Fibroblast of skin of back (primary cell): ENCODE measurements at regions not wholly inside any gene's neighbourhood (a gene's known extent, or its start where the extent isn't known, plus 50 kb on each side); places are given as distances from the start of the nearest gene placed in this dataset.
A peak's percentile ranks its signal among the peaks of the same experiment; 100 is the strongest.

Experiments used
- DNase-seq: peaks from one replicate; pipeline ENCODE4 v3.0.0-alpha.2; 2013

GRCh38 chr7:11895337-11895736 lies 63.3 kb upstream of the THSD7A start:
- no peak for DNase-seq

DNA sequence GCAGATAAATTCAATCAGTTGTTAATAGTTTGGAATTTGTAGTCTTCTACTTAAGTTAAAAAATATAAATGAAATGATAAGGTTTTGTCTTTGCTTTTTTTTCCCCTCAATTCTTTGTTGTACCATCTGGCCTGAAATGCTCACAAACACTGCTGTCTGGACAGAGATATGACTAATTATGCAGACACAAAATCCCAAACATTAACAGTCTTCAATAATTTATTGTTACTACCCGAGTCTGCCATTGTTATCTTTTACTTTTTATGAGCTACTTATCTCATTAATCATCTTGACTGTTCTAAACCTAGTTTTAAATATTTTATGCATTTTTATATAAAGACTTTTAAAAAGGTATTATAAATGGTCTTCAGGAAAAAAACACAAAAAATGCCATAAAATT lies 64.7 kb upstream of the THSD7A start:
- DNase-seq: no peak

- no peak for DNase-seq
These were observed 67.2 kb upstream of the THSD7A start for GRCh38 chr7:11899247-11899646.

DNA sequence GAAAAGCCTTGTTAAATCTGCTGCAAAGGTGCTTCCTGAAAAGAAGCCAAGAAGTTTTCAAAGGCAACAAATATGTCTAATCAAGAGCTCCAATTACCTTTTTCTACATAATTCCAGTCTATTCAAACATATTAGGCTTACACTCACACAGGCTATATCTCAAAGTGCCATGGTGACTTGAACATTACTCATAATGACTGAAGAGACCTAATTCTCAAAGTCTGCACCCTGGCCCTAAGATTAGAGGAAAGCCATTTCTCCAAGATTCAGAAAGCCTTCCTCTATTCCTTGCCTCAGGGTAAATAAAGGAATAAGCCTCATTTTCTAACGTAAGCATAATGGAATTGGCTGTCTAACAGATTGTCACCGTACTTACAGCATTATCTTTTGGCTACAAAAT lies 78.3 kb upstream of the THSD7A start:
- DNase-seq: no peak

DNA sequence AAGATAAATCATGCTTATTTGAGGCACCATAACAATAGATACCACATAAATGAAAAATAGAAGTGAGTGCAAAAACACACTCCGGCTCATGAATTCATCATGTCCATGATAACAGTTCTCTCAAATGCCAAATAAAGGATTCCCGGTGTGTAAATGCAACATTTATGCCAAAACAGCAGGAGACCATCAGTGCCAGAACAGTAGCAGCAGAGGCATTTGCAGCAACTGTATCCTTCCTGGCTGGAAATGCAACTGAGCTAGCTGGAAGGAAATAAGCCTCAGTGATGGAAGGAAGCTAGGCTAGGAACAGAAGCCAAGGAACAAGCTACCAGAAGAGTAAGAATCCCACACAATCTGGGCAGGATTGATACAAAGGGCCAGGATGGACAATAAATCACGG lies 79.9 kb upstream of the THSD7A start:
- DNase-seq: no peak

DNA sequence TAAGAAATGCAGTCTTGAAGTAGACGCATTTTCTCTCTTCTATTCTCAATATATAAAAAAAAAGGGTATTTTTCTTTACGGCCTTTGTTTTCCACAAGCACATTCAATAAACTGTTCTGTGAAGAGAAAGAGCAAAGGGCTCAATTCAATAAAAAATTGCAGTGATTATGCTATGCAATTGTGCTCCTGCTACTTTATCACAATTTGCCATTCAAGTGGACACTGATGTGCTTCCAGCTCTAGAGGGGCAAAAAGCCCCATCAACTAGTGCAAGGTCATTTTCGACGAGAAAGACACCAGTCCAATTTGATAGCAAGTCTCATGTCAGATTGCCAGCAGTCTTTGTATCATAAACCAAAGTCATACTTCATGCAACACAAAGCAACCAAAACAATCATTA lies 82.6 kb upstream of the THSD7A start:
- no peak for DNase-seq

DNA sequence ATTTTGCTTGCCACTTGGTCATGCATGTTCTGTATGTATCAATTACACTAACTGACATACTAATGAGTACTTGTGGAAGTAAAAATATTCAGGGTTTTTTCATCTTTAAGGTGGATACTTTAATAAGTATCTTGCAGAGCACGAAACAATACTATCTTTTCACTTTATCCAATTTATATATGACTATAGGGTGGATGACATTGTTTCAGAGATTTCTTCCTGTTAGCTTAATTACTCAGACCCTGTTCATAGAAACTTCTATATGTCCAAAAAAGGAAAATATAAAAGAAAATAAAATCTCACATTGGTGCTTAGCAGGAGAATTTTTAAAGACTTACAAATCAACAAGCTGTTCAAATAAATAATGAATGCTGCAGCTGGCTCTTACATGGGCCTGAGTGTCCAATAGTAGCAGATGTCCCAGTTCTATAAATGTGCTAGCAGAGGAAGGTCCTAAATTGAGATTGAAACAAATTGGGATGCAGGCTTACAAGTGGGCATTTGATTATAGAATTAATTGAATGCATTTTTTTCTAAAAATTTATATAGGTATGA lies 91.5 kb upstream of the THSD7A start:
- no peak for DNase-seq

- DNase-seq: no peak
These were observed 99.3 kb upstream of the THSD7A start for GRCh38 chr7:11931307-11931706.

DNA sequence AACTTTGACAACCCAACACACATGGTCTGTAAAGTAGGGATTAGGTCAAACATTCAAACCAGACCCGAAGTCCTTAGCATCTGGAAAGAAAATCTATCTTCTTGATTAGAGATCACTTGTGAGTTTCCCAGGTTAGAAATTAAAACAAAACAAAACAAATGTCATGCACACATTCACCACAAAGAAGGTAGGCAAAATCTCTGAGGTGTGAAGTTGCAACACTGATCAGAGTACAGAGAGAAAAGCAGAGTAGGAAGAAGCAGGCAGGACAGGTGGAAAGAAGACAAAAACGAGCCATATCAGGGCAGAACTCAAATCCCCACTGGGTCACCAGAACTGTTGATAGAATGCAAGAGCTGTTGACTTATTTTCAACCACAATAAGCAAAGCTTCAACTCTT lies 102.8 kb upstream of the THSD7A start:
- DNase-seq: no peak

DNA sequence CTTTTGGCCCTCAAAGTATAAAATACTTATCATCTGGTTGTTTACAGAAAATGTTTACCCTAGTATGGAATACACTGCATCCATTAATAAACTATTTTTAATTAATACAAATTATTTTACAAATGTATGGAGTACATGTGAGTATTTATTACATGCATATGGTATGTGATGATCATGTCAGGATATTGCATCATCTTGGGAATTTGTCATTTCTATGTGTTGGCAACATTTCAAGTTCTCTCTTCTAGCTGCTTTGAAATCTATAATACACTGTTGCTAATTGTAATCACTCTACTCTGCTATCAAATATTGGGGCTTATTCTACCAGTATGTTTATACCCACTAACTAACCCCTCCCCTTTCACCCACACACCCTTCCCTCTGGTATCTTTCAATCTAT lies 103.9 kb upstream of the THSD7A start:
- peak; percentile 1 for DNase-seq

DNA sequence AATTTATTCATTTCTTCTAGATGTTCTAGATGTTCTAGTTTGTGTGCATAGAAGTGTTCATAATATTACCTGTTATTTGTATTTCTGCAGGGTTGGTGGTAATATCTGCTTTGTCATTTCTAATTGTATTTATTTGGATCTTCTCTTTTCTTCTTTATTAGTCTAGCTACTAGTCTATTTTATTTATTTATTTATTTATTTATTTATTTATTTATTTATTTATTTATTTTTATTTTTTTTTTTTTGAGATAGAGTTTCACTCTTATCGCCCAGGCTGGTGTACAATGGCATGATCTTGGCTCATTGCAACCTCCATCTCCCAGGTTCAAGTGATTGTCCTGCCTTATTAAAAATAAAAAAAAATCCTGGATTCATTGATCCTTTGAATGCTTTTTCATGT lies 114.8 kb upstream of the THSD7A start:
- DNase-seq: no peak

DNA sequence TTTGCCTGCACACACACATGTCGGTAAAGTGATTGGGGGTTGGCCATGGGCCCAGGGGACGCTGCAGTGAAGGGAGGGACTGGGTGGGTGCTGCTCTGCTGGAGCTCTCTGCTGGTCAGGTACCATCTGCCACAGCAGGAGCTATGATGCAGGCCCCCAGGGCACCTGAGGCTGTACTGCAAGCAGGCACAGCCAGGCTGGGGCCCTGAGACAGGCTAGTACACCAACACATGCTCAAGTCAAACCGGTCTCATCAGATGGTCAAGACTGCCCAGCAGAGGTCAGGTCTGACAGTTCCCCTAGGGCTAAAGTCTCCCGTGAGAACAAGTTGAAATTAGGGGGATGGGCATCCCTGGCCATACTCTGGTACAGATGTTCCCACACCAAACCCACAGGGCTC lies 118.3 kb upstream of the THSD7A start:
- DNase-seq: no peak

- DNase-seq: no peak
These were observed 118.9 kb upstream of the THSD7A start for GRCh38 chr7:11950942-11951341.

DNA sequence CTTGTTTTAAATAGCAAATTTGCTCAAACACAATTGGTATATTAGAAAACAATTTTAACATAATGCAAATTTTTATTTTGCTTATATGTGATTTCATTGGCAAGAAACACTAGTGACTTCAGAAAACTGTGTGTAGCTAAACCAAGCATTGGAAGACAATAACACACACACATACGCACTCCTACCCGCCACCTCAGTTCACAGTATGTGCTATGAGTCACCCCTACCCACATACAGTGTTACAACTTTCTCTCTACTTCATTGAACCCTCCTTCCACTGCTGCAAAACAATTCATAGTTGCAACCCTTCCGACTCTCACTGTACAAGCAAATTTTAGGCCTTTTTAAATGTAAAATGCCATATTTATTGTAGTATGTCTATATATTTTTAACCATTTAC lies 119.9 kb upstream of the THSD7A start:
- DNase-seq: no peak

- no peak for DNase-seq
These were observed 121.0 kb upstream of the THSD7A start for GRCh38 chr7:11952972-11953371.

DNA sequence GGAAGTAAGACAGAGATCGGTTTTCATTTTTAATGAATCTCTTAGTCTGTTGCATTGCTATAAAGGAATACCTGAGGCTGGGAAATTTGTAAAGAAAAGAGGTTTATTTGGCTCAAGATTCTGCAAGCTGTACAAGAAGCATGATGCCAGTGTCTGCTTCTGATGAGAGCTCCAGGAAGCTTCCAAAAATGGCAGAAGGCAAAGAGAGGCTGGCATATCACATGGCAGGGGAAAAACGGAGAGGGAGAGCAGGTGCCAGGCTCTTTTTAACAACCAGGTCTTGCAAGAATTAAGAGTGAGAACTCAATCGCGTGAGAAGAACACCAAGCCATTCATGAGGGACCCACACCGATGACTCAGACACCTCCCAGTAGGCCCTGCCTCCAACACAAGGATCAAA lies 125.0 kb upstream of the THSD7A start:
- DNase-seq: no peak

- DNase-seq: no peak
These were observed 126.0 kb upstream of the THSD7A start for GRCh38 chr7:11957956-11958355.

DNA sequence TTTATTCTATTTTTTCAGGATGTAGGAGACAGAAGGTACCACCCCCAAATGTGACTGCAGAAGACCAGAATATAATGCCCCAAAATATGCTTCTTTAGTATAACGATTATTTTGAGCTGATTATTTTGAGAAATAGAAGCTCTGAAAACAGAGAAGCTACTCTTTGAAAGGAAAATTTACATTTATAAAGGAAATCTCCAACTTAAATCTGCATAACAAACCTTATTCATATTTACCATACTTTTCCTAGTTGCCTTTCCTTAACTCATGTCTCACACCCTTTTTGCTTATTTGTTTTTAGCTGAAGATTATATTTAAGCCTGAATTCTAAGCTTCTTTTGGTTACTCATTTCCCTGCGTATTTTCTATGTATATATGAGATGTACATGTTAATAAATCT lies 127.1 kb upstream of the THSD7A start:
- DNase-seq: no peak

- no peak for DNase-seq
These were observed 128.6 kb upstream of the THSD7A start for GRCh38 chr7:11960621-11961020.

GRCh38 chr7:11969643-11970042 lies 137.6 kb upstream of the THSD7A start:
- DNase-seq: no peak

GRCh38 chr7:11970132-11970531 lies 138.1 kb upstream of the THSD7A start:
- DNase-seq: no peak

- no peak for DNase-seq
These were observed 153.4 kb upstream of the THSD7A start for GRCh38 chr7:11985376-11985775.

DNA sequence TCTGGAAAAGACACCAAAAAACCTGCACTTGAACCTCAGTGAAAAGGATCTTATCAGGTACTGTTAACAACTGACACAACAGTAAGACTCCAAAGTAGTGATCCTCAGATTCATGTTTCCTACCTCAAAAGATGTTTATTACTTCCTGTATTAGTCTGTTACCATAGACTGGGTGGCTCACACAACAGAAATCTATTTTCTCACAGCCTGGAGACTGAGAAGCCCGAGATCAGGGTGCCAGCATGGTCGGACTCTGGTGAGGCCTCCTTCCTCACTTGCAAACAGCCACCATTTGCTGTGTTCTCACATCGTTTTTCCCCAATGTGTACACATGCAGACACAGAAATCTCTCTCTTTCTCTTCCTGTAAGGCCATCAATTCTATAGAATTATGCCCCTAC lies 154.0 kb upstream of the THSD7A start:
- no peak for DNase-seq

DNA sequence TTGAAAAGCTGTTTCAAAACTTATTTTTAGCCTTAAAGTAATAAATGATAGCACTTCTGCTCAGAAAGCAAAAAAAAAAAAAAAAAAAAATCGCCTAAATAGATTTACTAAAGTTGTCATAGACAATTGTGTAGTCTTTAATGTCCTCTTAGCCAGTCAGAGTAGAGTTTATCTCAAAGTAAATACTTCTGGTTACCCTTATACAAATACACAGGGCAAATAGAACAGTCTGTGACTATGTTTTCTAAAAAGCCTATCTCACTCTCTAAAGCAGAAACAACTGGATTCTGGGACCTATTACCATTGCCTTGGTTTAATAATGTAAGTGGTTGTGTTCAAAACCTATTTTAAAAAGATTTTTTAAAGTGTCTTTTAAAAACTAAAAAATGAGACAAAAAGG lies 156.2 kb upstream of the THSD7A start:
- DNase-seq: no peak

DNA sequence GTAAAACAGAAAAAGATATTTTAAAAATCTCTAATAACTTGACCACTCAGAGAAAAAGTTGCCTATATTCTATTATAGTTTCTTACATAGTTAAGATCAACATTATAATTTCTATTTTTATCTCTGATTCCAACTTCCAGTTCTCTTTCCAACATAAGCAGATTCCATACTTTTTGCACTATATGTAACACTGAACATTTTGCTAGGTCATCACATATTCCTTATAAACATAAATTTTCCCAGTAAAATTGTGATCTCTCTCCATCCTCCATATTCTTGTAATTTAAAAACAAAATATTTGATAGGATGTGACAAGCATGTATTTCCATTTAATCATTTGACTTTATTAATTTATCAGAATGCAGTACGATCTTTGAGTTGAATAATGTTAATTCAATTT lies 170.4 kb upstream of the THSD7A start:
- no peak for DNase-seq

GRCh38 chr7:12004581-12004980 lies 172.6 kb upstream of the THSD7A start:
- no peak for DNase-seq
